GM18520 (cell line): ENCODE measurements at regions not wholly inside any gene's neighbourhood (a gene's known extent, or its start where the extent isn't known, plus 50 kb on each side); places are given as distances from the start of the nearest gene placed in this dataset.

Source experiments
- ATAC-seq: cut with Tn5 transposase; IDR thresholded peaks from one replicate; pipeline ENCODE4 v1.9.1; 2021; ENCODE audit not compliant: unreplicated experiment

GRCh38 chr5:56493766-56494165 is 260.6 kb upstream of the ANKRD55 start:
- no peak for ATAC-seq

GRCh38 chr5:56493308-56493707 is 260.2 kb upstream of the ANKRD55 start:
- no peak for ATAC-seq

GRCh38 chr5:56492812-56493211 is 259.7 kb upstream of the ANKRD55 start:
- ATAC-seq = no peak

- no peak for ATAC-seq
These were observed 257.9 kb upstream of the ANKRD55 start for GRCh38 chr5:56490971-56491468.

GRCh38 chr5:56489272-56489671 is 256.1 kb upstream of the ANKRD55 start:
- no peak for ATAC-seq

GRCh38 chr5:56487528-56488115 is 254.5 kb upstream of the ANKRD55 start:
- ATAC-seq = no peak

DNA sequence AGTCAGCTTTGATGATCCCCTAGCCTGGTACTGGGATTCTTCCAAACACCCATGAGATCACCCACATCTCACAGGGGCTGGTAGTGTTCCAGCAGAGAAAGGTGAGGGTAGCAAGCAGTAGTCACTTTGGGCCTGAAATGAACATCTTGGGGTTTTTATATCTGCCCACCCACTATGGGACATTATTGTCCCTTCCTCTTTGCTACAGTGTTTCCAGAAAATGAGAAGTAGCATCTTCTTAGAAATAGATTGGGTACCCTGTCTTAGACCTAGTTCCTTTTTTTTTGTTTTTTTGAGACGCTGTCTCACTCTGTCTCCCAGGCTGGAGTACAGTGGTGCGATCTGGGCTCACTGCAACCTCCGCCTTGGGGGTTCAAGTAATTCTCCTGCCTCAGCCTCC is 249.2 kb upstream of the ANKRD55 start:
- ATAC-seq = no peak

DNA sequence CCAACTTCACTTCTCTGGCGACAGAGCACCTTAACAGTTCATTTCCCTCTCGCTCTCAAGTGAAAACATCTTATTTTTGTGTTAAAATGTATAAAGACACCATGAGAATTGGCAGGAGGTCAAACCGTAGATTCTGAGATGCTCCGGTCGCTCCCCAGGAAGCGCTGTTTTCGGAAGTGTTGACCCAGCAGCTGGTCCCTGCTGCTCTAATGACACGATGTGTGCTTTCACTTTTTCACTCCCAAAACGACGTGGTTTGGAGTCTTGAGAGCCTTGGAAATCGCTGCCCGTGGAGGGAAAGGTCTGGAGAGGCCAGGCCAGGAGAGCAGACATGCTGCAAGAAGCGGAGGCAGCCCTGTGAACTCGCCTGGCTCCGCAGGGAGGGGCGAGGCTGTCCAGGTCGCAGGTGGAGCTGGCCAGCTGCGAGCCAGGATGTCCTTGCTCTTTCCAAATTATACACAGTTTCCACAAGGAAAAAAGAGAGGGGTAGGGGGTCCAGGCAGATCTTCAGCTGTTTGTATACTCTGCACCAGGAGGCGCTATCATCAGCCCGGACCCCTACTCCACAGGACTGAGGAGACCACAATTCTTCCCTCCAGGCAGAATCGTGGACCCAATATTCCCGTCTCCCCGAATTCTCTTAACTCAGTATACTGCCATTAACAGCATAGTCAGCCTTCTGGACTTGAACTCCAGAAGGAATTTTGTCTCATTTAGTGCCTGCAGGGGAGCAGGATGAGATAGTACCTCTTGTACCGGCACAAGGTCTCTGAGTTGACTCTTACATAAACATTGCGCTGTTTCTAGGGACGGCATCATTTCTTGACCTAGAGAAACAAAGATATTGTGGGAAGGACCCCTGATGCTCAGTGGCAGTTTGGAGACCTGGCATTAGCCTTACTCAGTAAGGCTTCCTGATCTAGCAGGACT is 248.6 kb upstream of the ANKRD55 start:
- no peak for ATAC-seq

- ATAC-seq = no peak
These were observed 247.7 kb upstream of the ANKRD55 start for GRCh38 chr5:56480705-56481427.

DNA sequence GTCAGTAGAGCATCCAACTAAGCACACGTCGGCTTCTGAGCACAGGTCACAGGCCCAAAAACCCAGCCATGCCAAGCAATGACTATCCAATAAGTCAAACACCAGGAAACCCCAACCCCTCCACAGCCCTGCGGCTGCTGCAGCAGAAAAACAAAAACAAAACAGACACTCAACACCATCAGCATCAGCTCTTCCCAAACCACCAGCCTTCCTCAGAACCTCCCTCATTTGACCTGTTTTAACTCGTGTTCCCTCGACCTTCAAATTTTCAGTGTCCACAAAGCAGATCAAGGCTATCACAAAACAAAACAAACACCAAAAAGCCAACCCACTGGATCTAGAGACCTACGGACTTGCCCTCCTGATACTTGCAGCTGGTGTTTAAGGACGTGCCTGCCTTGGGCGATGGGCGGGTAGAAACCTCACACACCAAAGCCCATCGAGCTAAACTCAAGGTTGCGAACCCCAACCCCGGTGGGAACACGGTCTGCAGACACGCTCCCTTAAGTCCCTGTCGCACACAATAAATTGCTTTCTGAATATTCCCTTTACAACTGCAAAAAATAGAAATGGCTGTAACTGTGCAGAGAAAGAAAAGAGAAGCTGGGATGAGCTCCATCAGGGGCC is 247.1 kb upstream of the ANKRD55 start:
- ATAC-seq = peak; percentile 14

- ATAC-seq = peak; percentile 38
These were observed 246.6 kb upstream of the ANKRD55 start for GRCh38 chr5:56479696-56480077.

DNA sequence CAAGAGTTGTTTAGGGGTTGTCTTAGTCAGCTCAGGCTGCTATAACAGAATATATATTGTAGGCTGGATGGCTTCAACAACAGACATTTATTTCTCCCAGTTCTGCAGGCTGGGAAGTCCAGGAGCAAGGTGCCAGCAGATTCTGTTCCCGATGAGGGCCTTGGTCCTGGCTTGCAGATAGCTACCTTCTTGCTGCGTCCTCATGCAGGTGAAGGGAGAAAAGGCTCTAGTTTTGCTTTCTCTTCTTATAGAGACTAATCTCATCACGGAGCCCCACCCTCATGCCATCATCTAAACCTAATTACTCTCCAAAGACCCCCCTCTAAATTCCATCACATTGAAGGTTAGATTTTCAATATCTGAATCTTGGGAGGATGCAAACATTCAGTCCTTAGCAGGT is 246.0 kb upstream of the ANKRD55 start:
- ATAC-seq = no peak

DNA sequence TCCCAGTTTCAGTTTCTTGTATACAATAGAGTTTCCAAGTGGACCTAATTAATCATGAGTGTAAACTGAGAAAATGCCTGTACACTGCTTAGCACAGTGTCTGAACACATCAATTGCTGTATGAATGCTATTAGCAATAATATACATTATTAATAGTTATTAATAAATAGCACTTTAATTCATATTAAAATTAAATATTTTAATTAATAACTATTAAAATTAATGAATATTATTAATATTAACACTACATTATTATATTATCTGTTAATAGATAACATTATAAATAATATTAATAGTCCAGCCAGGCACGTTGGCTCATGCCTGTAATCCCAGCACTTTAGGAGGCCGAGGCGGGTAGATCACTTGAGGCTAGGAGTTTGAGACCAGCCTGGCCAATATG is 244.9 kb upstream of the ANKRD55 start:
- ATAC-seq = no peak

DNA sequence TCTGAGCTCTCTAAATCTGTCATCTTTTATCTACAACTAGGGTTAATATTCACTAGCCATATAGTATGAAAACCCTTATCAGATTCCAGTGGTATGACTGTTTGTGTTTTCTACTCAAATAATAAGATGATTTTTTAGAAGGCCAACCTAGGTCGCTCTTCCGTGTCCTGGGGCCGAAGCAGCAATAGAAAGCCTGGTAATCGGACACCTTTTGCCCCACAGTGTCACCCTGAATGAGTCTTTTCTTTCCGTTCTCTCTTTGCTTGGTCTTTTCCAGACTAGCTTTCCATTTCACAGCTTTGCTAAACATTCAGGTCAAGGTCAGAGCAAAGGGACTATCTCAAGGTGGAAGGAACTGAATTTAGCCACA is 243.3 kb upstream of the ANKRD55 start:
- ATAC-seq = no peak

- no peak for ATAC-seq
These were observed 242.8 kb upstream of the ANKRD55 start for GRCh38 chr5:56475689-56476486.

GRCh38 chr5:56471707-56472106 is 238.6 kb upstream of the ANKRD55 start:
- no peak for ATAC-seq

DNA sequence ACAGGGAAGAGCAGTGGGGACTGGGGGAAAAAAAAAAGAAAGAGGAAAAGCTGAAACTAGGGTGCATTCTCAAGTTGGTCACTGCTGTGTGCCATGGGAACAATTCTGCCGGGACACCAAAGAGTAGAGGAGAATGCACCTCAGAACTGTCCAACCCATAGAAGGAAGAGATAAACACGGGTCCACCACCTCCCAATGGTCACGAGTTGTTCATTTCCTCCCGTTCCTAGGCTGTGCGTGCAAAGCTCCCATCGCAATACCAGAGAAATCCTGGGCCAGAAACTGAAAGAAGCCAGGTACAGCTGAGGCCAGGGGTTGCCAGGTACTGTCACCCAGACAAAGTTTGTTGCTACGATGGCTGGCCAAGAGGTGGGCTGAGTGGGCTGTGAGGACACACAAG is 236.9 kb upstream of the ANKRD55 start:
- ATAC-seq = no peak

- ATAC-seq = no peak
These were observed 235.1 kb upstream of the ANKRD55 start for GRCh38 chr5:56468277-56468676.

- ATAC-seq = no peak
These were observed 234.1 kb upstream of the ANKRD55 start for GRCh38 chr5:56467176-56467717.

- ATAC-seq = no peak
These were observed 233.1 kb upstream of the ANKRD55 start for GRCh38 chr5:56466136-56466816.
